Glutamatergic neuron (in vitro differentiated cells): ENCODE measurements at regions not wholly inside any gene's neighbourhood (a gene's known extent, or its start where the extent isn't known, plus 50 kb on each side); places are given as distances from the start of the nearest gene placed in this dataset.

Experiments used
- DNase-seq: peaks from one replicate; pipeline ENCODE4 v3.0.0; 2022
- H3K27ac Mint-ChIP-seq: one replicate; pipeline ENCODE4 v1.8.0; 2020; ENCODE audit warnings: mild to moderate bottlenecking, mixed read lengths, inconsistent platforms; ENCODE audit not compliant: unreplicated experiment
- H3K27me3 Mint-ChIP-seq: one replicate; pipeline ENCODE4 v1.8.0; 2020; ENCODE audit warnings: mild to moderate bottlenecking, moderate library complexity, mixed read lengths, inconsistent platforms; ENCODE audit not compliant: unreplicated experiment
- H3K36me3 Mint-ChIP-seq: one replicate; pipeline ENCODE4 v1.8.0; 2020; ENCODE audit warnings: mild to moderate bottlenecking, mixed read lengths, inconsistent platforms; ENCODE audit not compliant: unreplicated experiment
- H3K4me1 Mint-ChIP-seq: one replicate; pipeline ENCODE4 v1.8.0; 2020; ENCODE audit warnings: mild to moderate bottlenecking, low read depth, mixed read lengths, inconsistent platforms; ENCODE audit not compliant: unreplicated experiment
- H3K4me3 Mint-ChIP-seq: one replicate; pipeline ENCODE4 v1.8.0; 2020; ENCODE audit warnings: mild to moderate bottlenecking, mixed read lengths, inconsistent platforms; ENCODE audit not compliant: unreplicated experiment
- H3K9me3 Mint-ChIP-seq: one replicate; pipeline ENCODE4 v1.8.0; 2020; ENCODE audit warnings: mild to moderate bottlenecking, moderate library complexity, mixed read lengths, inconsistent platforms; ENCODE audit not compliant: unreplicated experiment
- CTCF ChIP-seq: fragments of 200-600 bp; sonication (generic); IDR thresholded peaks from one replicate; pipeline ENCODE4 v1.5.0; 2021; ENCODE audit not compliant: partially characterized antibody, unreplicated experiment

- no peaks in the 10 kb centered on the region for H3K36me3 Mint-ChIP-seq
- H3K9me3 Mint-ChIP-seq = no peaks in the 10 kb centered on the region
- no peak overlapping the region for H3K27ac Mint-ChIP-seq
- peaks cover 3% of the 10 kb centered on the region for H3K27me3 Mint-ChIP-seq
- no peak for DNase-seq
- TF ChIP-seq CTCF = no peak
- peaks cover 5% of the 10 kb centered on the region for H3K4me1 Mint-ChIP-seq
- no peak overlapping the region for H3K4me3 Mint-ChIP-seq
Observed at GRCh38 chr4:100312615-100313350, 122.5 kb upstream of the DDIT4L start.

GRCh38 chr4:100311181-100311580, 120.9 kb upstream of the DDIT4L start:
- H3K4me3 Mint-ChIP-seq = no peak overlapping the region

GRCh38 chr4:100306018-100306417, 115.8 kb upstream of the DDIT4L start:
- peaks cover 2% of the 10 kb centered on the region for H3K27me3 Mint-ChIP-seq
- H3K4me1 Mint-ChIP-seq = no peaks in the 10 kb centered on the region
- H3K36me3 Mint-ChIP-seq = no peaks in the 10 kb centered on the region
- TF ChIP-seq CTCF = no peak
- H3K27ac Mint-ChIP-seq = no peak overlapping the region
- H3K4me3 Mint-ChIP-seq = no peak overlapping the region
- no peak for DNase-seq
- H3K9me3 Mint-ChIP-seq = no peaks in the 10 kb centered on the region

More at GRCh38 chr4:100311181-100311580, 120.9 kb upstream of the DDIT4L start:
- no peak for TF ChIP-seq CTCF
- peaks cover 5% of the 10 kb centered on the region for H3K4me1 Mint-ChIP-seq
- H3K27ac Mint-ChIP-seq = no peak overlapping the region
- H3K9me3 Mint-ChIP-seq = no peaks in the 10 kb centered on the region
- H3K36me3 Mint-ChIP-seq = no peaks in the 10 kb centered on the region
- no peak for DNase-seq
- H3K27me3 Mint-ChIP-seq = peaks cover 3% of the 10 kb centered on the region

- no peaks in the 10 kb centered on the region for H3K4me1 Mint-ChIP-seq
- TF ChIP-seq CTCF = no peak
- no peaks in the 10 kb centered on the region for H3K9me3 Mint-ChIP-seq
- H3K27ac Mint-ChIP-seq = no peak overlapping the region
- no peak for DNase-seq
- no peaks in the 10 kb centered on the region for H3K27me3 Mint-ChIP-seq
- no peaks in the 10 kb centered on the region for H3K36me3 Mint-ChIP-seq
- no peak overlapping the region for H3K4me3 Mint-ChIP-seq
Observed at GRCh38 chr4:100302061-100303026, 112.1 kb upstream of the DDIT4L start.
